ENCODE measurements at regions not wholly inside any gene's neighbourhood (a gene's known extent, or its start where the extent isn't known, plus 50 kb on each side); places are given as distances from the start of the nearest gene placed in this dataset.

DNA sequence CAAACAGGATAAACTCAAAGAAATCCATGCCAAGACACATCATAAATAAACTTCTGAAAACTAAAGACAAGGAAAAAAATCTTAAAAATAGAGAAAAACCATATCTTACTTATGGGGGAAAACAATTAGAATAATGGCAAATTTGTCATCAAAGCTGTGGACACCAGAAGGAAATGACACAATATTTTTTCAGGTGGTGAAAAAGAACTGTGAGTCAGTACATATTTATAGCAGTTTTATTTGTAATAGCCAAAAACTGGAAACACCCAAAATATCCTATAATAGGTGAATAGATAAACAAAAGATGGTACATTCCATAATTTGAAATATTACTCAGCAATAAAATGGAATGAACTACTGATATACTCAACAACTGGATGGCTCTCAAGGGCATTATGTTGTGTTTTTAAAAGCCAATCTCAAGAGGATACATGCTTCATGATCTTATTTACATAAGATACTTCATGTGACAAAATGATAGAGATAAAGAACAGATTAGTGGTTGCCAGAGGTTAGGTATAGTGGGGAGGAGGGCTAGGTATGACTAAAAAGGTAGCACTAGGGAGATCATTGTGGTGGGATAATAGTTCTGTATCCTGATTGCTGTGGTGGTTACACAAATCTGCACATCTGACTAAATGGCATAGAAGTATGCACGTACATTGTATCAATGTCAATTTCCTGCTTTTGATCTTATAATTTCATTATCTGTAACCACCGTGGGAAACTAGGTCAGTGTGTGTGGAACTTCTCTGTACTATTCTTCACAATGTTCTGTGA lies 191.9 kb downstream of the PPP1R2C start:
- no peak overlapping the region for H3K4me3 ChIP-seq
- 28 to 49% (median 44%) methylated on average over 2 of the region's 2 CpGs for WGBS, 4 donors
- H3K36me3 ChIP-seq (replicated peaks in 1 of 2) = no peaks in the 10 kb centered on the region
- intact Hi-C loops (cut with DNase I) = no loop called here
- no peaks in the 10 kb centered on the region for H3K9me3 ChIP-seq (replicated peaks in 1 of 3)
- no peaks in the 10 kb centered on the region for H3K4me1 ChIP-seq (replicated peaks in 1 of 2)
- DNase-seq = no peak
- TF ChIP-seq POLR2A (IDR thresholded peaks at IDR 0.05) = no peak
- TF ChIP-seq, protein P1, sequence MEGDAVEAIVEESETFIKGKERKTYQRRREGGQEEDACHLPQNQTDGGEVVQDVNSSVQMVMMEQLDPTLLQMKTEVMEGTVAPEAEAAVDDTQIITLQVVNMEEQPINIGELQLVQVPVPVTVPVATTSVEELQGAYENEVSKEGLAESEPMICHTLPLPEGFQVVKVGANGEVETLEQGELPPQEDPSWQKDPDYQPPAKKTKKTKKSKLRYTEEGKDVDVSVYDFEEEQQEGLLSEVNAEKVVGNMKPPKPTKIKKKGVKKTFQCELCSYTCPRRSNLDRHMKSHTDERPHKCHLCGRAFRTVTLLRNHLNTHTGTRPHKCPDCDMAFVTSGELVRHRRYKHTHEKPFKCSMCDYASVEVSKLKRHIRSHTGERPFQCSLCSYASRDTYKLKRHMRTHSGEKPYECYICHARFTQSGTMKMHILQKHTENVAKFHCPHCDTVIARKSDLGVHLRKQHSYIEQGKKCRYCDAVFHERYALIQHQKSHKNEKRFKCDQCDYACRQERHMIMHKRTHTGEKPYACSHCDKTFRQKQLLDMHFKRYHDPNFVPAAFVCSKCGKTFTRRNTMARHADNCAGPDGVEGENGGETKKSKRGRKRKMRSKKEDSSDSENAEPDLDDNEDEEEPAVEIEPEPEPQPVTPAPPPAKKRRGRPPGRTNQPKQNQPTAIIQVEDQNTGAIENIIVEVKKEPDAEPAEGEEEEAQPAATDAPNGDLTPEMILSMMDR (IDR thresholded peaks at IDR 0.05) = no peak
- H3K27me3 ChIP-seq = peaks cover 5% of the 10 kb centered on the region
- no peak overlapping the region for H3K27ac ChIP-seq

DNA sequence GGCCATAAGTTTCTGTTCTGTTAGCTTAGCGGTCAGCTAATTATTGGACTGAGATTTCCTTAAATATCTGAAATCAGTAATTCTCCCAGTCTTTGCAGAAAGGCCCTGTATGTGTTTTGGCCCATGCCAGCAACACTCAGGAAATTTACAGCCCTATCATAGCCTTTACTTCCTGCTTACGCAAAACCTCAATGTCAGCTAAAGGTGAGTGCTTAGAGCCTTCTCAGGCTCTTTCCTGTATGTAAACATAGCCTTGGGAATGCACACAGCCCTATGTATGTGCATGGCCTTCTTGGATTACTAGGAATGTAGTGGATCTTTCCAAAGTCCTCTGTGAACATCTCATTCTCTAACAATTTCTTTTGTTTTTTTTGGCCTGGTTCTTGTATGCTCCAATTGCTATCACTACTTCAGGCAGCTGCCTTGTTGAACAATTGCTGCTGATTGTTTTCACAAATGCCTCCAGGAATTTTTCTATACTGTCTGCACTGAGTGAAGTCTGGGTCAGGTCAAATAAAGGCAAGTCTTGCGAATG lies 200.0 kb downstream of the PPP1R2C start:
- H3K4me3 ChIP-seq = no peak overlapping the region
- DNase-seq = no peak
- no peak overlapping the region for H3K27ac ChIP-seq
- intact Hi-C loops (cut with DNase I) = no loop called here
- TF ChIP-seq, protein P1 (IDR thresholded peaks at IDR 0.05) = no peak
- no peak for TF ChIP-seq POLR2A (IDR thresholded peaks at IDR 0.05)
- 59 to 78% (median 67%) methylated on average over 3 of the region's 3 CpGs for WGBS, 4 donors
- no peaks in the 10 kb centered on the region for H3K9me3 ChIP-seq (replicated peaks in 1 of 3)
- H3K27me3 ChIP-seq = peaks cover 11% of the 10 kb centered on the region
- H3K36me3 ChIP-seq (replicated peaks in 1 of 2) = no peaks in the 10 kb centered on the region
- no peaks in the 10 kb centered on the region for H3K4me1 ChIP-seq (replicated peaks in 1 of 2)

DNA sequence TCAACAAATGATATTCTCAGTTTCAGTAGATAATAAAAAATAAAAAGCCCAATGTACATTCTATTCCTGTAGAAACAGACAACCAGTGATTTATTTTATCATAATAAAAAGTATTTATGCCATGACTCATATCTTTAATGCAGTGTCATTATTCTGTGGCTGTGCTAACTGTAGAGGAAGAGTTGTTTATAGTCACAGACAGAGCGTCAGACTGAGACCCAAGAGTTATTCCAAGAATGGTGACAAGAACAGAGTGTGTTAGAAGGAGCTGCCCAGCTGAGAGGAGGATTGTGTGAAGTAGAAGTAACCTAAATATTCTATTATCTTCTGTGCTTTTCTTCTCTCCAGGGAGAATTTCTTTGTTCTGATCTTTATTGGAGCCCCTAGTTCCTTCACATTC lies 210.7 kb downstream of the PPP1R2C start:
- Histone ChIP-seq H3K4me1 (replicated peaks in 1 of 2) (no peaks in the 10 kb centered on the region), H3K27ac (no peak overlapping the region), H3K4me3 (no peak overlapping the region), H3K36me3 (replicated peaks in 1 of 2) (no peaks in the 10 kb centered on the region), H3K9me3 (replicated peaks in 1 of 3) (no peaks in the 10 kb centered on the region), H3K27me3 (peaks cover 4% of the 10 kb centered on the region)
- no peak for DNase-seq
- TF ChIP-seq, protein P1 (IDR thresholded peaks at IDR 0.05) = no peak
- TF ChIP-seq POLR2A (IDR thresholded peaks at IDR 0.05) = no peak
- intact Hi-C loops (cut with DNase I) = no loop called here
- WGBS, 4 donors = 41 to 83% (median 56%) methylated on average over 1 of the region's 1 CpG

DNA sequence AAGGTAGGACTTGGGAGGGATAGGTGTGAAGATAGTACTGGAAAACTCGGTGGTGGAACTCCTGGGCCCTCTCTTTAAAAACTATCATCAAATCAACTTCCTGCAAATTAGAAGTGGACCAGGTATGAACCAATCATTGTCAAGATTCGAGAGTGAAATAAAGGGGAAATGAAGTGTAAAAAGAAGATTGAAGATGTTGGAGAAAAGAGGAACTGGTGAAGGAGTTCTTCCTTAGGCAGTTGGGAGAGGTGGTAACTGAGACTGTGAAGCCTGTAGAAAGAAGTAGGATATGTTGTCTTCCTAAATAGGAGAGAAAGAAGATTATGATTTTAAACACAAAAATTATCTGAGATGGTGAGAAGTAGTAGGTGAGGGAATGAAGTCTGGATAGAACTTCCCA lies 212.2 kb downstream of the PPP1R2C start:
- no peak overlapping the region for H3K27ac ChIP-seq
- no peaks in the 10 kb centered on the region for H3K36me3 ChIP-seq (replicated peaks in 1 of 2)
- no peaks in the 10 kb centered on the region for H3K4me1 ChIP-seq (replicated peaks in 1 of 2)
- no peak for DNase-seq
- H3K9me3 ChIP-seq (replicated peaks in 1 of 3) = no peaks in the 10 kb centered on the region
- H3K4me3 ChIP-seq = no peak overlapping the region
- intact Hi-C loops (cut with DNase I) = no loop called here
- peaks cover 4% of the 10 kb centered on the region for H3K27me3 ChIP-seq
- WGBS, 4 donors = 51 to 75% (median 59%) methylated on average over 2 of the region's 2 CpGs
- TF ChIP-seq, protein P1 (IDR thresholded peaks at IDR 0.05) = no peak
- TF ChIP-seq POLR2A (IDR thresholded peaks at IDR 0.05) = no peak
